K562 (cell line): ENCODE measurements at regions not wholly inside any gene's neighbourhood (a gene's known extent, or its start where the extent isn't known, plus 50 kb on each side); places are given as distances from the start of the nearest gene placed in this dataset.

Experiments used
- ATAC-seq: fragments of 200-7000 bp; cut with Tn5 transposase; 3 replicates; pipeline ENCODE4 v1.9.1; 2020; ENCODE audit warnings: moderate library complexity
- BruUV-seq: library from RNA; stranded (reverse); fragments of 400-500 nt; replicated peaks from 2 replicates; lab custom pipeline; 2021; lab: Mats Ljungman, UMichigan
- CTCF ChIA-PET: fragments of 300-600 bp; formaldehyde crosslinking; extraction: SDS; loops from one replicate; lab custom pipeline; 2021; ENCODE audit warnings: low intra/inter-chr PET ratio; lab: Yijun Ruan, JAX
- POLR2A ChIA-PET: fragments of 300-600, 350-650 bp; sonication (Branson Sonifier 250); formaldehyde crosslinking; extraction: SDS; loops from one replicate; lab custom pipeline; 2021; ENCODE audit warnings: antibody characterized with exemption, inconsistent platforms; lab: Yijun Ruan, JAX
- DNase-seq, 4 experiments: peaks; one replicate each; pipeline versions ENCODE4 v3.0.0 to v3.0.0-alpha.2; 2011 to 2018; ENCODE audit warnings: low spot score in 3 of 4, mixed read lengths in 3 of 4; ENCODE audit errors: extremely low read depth in 1 of 4
- FAIRE-seq: peaks from 2 replicates; lab custom pipeline; 2011; peaks lifted over from hg19 to GRCh38; lab: Jason Lieb, UNC
- H2AFZ ChIP-seq: 2 replicates; pipeline ENCODE4 v1.6.0; 2011; ENCODE audit warnings: low read depth, low read length, control low read depth, inconsistent platforms
- H3K27ac ChIP-seq: fragments of 200-600 bp; 3 replicates; pipeline ENCODE4 v1.8.0; 2011; ENCODE audit warnings: low read depth, mild to moderate bottlenecking, control low read depth, inconsistent platforms, low read length, moderate library complexity, mixed read lengths; ENCODE audit errors: extremely low read depth
- H3K27me3 ChIP-seq, 2 experiments: fragments of 300-600 bp in 1 of 2; 2 replicates in 1 of 2; 3 replicates in 1 of 2; pipeline versions ENCODE4 v1.6.0 to v1.8.0; 2011; ENCODE audit warnings: inconsistent platforms in 2 of 2, low read length in 2 of 2, mild to moderate bottlenecking in 1 of 2, mixed read lengths in 1 of 2, moderate library complexity in 1 of 2; ENCODE audit not compliant: control insufficient read depth in 2 of 2, insufficient read depth in 2 of 2
- H3K36me3 ChIP-seq: fragments of 300-600 bp; 3 replicates; pipeline ENCODE4 v1.8.0; 2011; ENCODE audit warnings: mild to moderate bottlenecking, low read length, inconsistent platforms; ENCODE audit not compliant: control insufficient read depth, insufficient read depth
- H3K4me1 ChIP-seq, 2 experiments: fragments of 200-600 bp in 1 of 2; replicated peaks in 1 of 2; 2 replicates in 1 of 2; 3 replicates in 1 of 2; pipeline versions ENCODE4 v1.5.1 to v1.8.0; 2011; ENCODE audit warnings: inconsistent platforms in 2 of 2, low read length in 2 of 2, mild to moderate bottlenecking in 1 of 2, mixed read lengths in 1 of 2, moderate library complexity in 1 of 2; ENCODE audit not compliant: control insufficient read depth in 2 of 2, insufficient read depth in 2 of 2
- H3K4me2 ChIP-seq: 2 replicates; pipeline ENCODE4 v1.6.1; 2011; ENCODE audit warnings: low read length, control low read depth, inconsistent platforms, mixed read lengths; ENCODE audit not compliant: insufficient read depth
- H3K4me3 ChIP-seq: fragments of 200-600 bp; sonication (generic), shearing (Covaris generic); 2 replicates; pipeline ENCODE4 v1.5.1; 2016; ENCODE audit warnings: control low read depth, inconsistent platforms
- H3K79me2 ChIP-seq: fragments of 200-600 bp; 3 replicates; pipeline ENCODE4 v1.8.0; 2011; ENCODE audit warnings: low read length, inconsistent platforms; ENCODE audit not compliant: control insufficient read depth, insufficient read depth
- H3K9ac ChIP-seq, 2 experiments: 2 replicates each; pipeline versions ENCODE4 v1.6.0 to v1.6.1; 2011; ENCODE audit warnings: low read depth in 2 of 2, low read length in 2 of 2, control low read depth in 1 of 2, inconsistent platforms in 1 of 2, mild to moderate bottlenecking in 1 of 2, mixed read lengths in 1 of 2; ENCODE audit not compliant: insufficient read depth in 1 of 2
- H3K9me1 ChIP-seq: one replicate; pipeline ENCODE4 v1.6.0; 2011; ENCODE audit warnings: inconsistent platforms, mild to moderate bottlenecking, low read length, moderate library complexity; ENCODE audit not compliant: control insufficient read depth, insufficient read depth
- H3K9me3 ChIP-seq: replicated peaks from 2 replicates; pipeline ENCODE4 v1.5.1; 2011; ENCODE audit warnings: low read depth, low read length, inconsistent platforms; ENCODE audit not compliant: control insufficient read depth, insufficient read depth
- H4K20me1 ChIP-seq: replicated peaks from 2 replicates; pipeline ENCODE4 v1.6.1; 2011; ENCODE audit warnings: low read length, inconsistent platforms, mixed read lengths; ENCODE audit not compliant: control insufficient read depth, insufficient read depth
- ASH1L ChIP-seq: fragments of 450-650 bp; IDR thresholded peaks from 2 replicates; pipeline ENCODE4 v1.6.1; 2018; ENCODE audit warnings: borderline replicate concordance, mild to moderate bottlenecking, low read depth; ENCODE audit not compliant: partially characterized antibody
- HDGF ChIP-seq: fragments of 450-650 bp; IDR thresholded peaks from 2 replicates; pipeline ENCODE4 v1.6.1; 2016
- NCOR1 ChIP-seq: fragments of 450-650 bp; IDR thresholded peaks from 2 replicates; pipeline ENCODE4 v1.6.1; 2016; ENCODE audit warnings: mild to moderate bottlenecking, moderate library complexity
- NRF1 ChIP-seq, 2 experiments: fragments of 450-650 bp; IDR thresholded peaks in 1 of 2; conservative IDR thresholded peaks in 1 of 2; 2 replicates each; pipeline ENCODE4 v1.6.1; 2014; ENCODE audit warnings: mild to moderate bottlenecking in 2 of 2
- TSC22D4 ChIP-seq: fragments of 450-650 bp; IDR thresholded peaks from 2 replicates; pipeline ENCODE4 v1.6.1; 2016; ENCODE audit warnings: missing genetic modification characterization, missing biosample characterization, control low read depth
- YBX1 ChIP-seq: fragments of 450-650 bp; IDR thresholded peaks from 2 replicates; pipeline ENCODE4 v1.7.1; 2016; ENCODE audit warnings: mild to moderate bottlenecking
- WGBS: fragments of 100-300 bp; shearing (Covaris generic); methylation state at CpG from one replicate; pipeline ENCODE4 v1.1.6; 2016; ENCODE audit warnings: low coverage, mixed read lengths; ENCODE audit not compliant: insufficient coverage; ENCODE audit errors: missing lambda C conversion rate; 5-methylcytosine and 5-hydroxymethylcytosine counted together
- in situ Hi-C: fragments of 300-500 bp; cut with MboI; formaldehyde crosslinking; loops from 4 replicates; pipeline ENCODE4 v1.15.0; 2018; ENCODE audit warnings: inconsistent platforms, mixed read lengths
- intact Hi-C: fragments of 100-400 bp; cut with micrococcal nuclease; formaldehyde crosslinking; loops from 2 replicates; pipeline ENCODE4 v1.14.2; 2022
- TF ChIP-seq, protein P1 (sequence below), 2 experiments: fragments of 250-450 bp in 1 of 2; fragments of 450-650 bp in 1 of 2; sonication (Bioruptor Pico) in 1 of 2; IDR thresholded peaks; 2 replicates each; pipeline versions ENCODE4 v1.6.1 to v1.8.0; 2016 to 2021; ENCODE audit warnings: mild to moderate bottlenecking in 2 of 2, moderate library complexity in 2 of 2, missing compliant biosample characterization in 1 of 2, missing genetic modification characterization in 1 of 2
- TF ChIP-seq, protein P2 (sequence below), 2 experiments: IDR thresholded peaks; 2 replicates each; pipeline ENCODE4 v1.6.1; 2011; ENCODE audit warnings: borderline replicate concordance in 1 of 2, control low read depth in 1 of 2, low read depth in 1 of 2, low read length in 1 of 2, mild to moderate bottlenecking in 1 of 2, mixed read lengths in 1 of 2, moderate library complexity in 1 of 2; ENCODE audit not compliant: insufficient read depth in 1 of 2, insufficient read length in 1 of 2, poor library complexity in 1 of 2, severe bottlenecking in 1 of 2; ENCODE audit errors: extremely low read depth in 1 of 2

DNA sequence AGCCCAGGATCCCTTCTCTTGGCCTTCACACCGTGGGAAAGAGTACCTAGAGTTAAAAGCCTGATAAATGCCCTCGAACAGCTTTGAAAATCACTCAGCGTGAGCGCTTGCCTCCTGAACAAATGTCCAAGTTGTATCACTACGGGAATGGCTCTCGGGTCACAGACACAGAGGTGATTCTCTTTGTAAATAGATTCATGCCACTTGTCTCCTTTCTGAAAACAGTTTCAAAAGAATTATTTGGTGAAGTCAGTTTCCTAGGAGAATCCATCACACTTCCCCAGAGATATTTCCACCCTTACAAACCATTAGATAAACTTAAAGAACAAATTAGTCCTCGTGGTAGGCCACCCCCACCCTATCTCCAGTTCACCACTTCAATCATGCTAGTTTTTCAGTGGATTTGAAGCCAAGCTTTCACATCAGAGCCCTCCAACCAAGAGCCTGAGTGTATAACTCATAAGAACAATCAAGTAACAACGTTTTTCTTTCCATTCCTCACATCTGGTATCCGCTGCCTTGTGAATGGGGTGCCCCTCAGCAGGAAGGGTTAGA is 132.9 kb downstream of the SLC30A10 start (continued):
- TF ChIP-seq, protein P1, sequence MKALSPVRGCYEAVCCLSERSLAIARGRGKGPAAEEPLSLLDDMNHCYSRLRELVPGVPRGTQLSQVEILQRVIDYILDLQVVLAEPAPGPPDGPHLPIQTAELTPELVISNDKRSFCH (CRISPR knock-in tag; IDR thresholded peaks at IDR 0.05), result no peak
- TF ChIP-seq, protein P1 (tag; IDR thresholded peaks at IDR 0.05), result no peak

DNA sequence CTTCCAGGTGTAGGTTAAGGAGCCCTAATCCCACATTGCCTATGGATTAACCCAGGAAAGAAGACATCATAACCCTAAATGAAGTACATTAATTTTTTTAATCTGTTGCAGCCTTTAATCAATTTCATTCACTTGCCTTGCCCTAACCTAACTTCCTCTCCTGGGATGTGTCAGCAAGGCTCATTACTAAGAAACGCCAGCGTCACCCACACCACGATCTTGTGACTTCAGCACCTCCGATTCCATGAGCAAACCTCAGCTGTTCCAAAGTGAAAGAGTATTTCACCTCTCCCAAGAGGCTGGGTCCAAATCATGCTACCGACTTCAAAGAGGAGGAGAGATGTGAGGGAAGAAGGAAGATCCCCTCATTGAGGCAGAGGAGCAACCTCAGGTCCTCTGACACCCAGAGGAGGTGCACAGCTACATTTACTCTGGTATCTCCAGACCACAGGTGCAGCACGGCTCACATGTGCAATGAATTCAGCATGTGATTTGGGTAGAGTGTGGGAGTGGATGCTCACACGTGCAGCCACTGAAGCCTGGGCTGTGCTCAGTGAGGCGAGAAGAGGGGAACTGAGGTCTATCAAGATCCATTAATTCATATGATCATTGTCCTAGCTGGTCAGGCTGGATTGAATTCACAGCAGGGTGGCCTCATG is 134.1 kb downstream of the SLC30A10 start:
- no peaks in the 10 kb centered on the region for H4K20me1 ChIP-seq
- H3K9ac ChIP-seq, result no peak overlapping the region
- in situ Hi-C loops, result no loop called here
- FAIRE-seq (no peak), DNase-seq (no peak), ATAC-seq (peak; percentile 52)
- ChIA-PET POLR2A (interaction anchor here (0.5 to 1.1 kb wide), 2 partner anchors 35 to 1506 kb away, joined by 3 to 4 read pairs; no protein-coding TSS in a partner anchor), CTCF (no interaction called here)
- BruUV-seq, result no TSS peak
- intact Hi-C loops, result no loop called here
- 0% methylated on average over 8 of the region's 8 CpGs for WGBS
- H2AFZ ChIP-seq, result no peak overlapping the region
- H3K9me1 ChIP-seq, result no peaks in the 10 kb centered on the region
- H3K79me2 ChIP-seq, result no peaks in the 10 kb centered on the region
- H3K36me3 ChIP-seq, result no peaks in the 10 kb centered on the region
- no peaks in the 10 kb centered on the region; a peak in 1 of 5 replicates for H3K4me1 ChIP-seq
- H3K9me3 ChIP-seq, result no peaks in the 10 kb centered on the region
- no peak overlapping the region for H3K4me3 ChIP-seq
- peaks cover 2 to 4% of the 10 kb centered on the region in 2 experiments; a peak in 1 of 5 replicates for H3K27me3 ChIP-seq
- no peak overlapping the region for H3K4me2 ChIP-seq
- no peak overlapping the region for H3K27ac ChIP-seq
- TF ChIP-seq HDGF (no peak), YBX1 (no peak), TSC22D4 (tag) (no peak), NRF1 (conservative IDR thresholded peaks at IDR 0.05 in 1 of 2, IDR thresholded peaks at IDR 0.05 in 1 of 2) (no peak), ASH1L (no peak), NCOR1 (no peak)
- TF ChIP-seq, protein P2, sequence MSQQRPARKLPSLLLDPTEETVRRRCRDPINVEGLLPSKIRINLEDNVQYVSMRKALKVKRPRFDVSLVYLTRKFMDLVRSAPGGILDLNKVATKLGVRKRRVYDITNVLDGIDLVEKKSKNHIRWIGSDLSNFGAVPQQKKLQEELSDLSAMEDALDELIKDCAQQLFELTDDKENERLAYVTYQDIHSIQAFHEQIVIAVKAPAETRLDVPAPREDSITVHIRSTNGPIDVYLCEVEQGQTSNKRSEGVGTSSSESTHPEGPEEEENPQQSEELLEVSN (IDR thresholded peaks at IDR 0.05; ENCODE audit: borderline replicate concordance in 1 of 2, extremely low read depth in 1 of 2, insufficient read depth in 1 of 2, insufficient read length in 1 of 2, low read depth in 1 of 2, low read length in 1 of 2, poor library complexity in 1 of 2, severe bottlenecking in 1 of 2), result peak in 1 of 2 experiments; percentile 10
